ENCODE measurements at regions not wholly inside any gene's neighbourhood (a gene's known extent, or its start where the extent isn't known, plus 50 kb on each side); places are given as distances from the start of the nearest gene placed in this dataset.

GRCh38 chr18:6465281-6465680, 50.6 kb upstream of the L3MBTL4 start:
- Mint-ChIP-seq H3K27me3 (ENCODE audit: unreplicated experiment) (no peaks in the 10 kb centered on the region), H3K4me3 (ENCODE audit: unreplicated experiment) (no peak overlapping the region), H3K27ac (ENCODE audit: unreplicated experiment) (no peak overlapping the region), H3K4me1 (ENCODE audit: low read depth, unreplicated experiment) (no peaks in the 10 kb centered on the region), H3K9me3 (ENCODE audit: unreplicated experiment) (peaks cover 3% of the 10 kb centered on the region), H3K36me3 (ENCODE audit: unreplicated experiment) (no peaks in the 10 kb centered on the region)
- no peak for TF ChIP-seq CTCF (IDR thresholded peaks at IDR 0.05; ENCODE audit: partially characterized antibody, unreplicated experiment)
- DNase-seq, result no peak

GRCh38 chr18:6476190-6476589, 61.5 kb upstream of the L3MBTL4 start:
- peaks cover 1% of the 10 kb centered on the region for H3K9me3 Mint-ChIP-seq (ENCODE audit: unreplicated experiment)
- no peak overlapping the region for H3K4me3 Mint-ChIP-seq (ENCODE audit: unreplicated experiment)
- peaks cover 6% of the 10 kb centered on the region for H3K4me1 Mint-ChIP-seq (ENCODE audit: low read depth, unreplicated experiment)
- no peak overlapping the region for H3K27ac Mint-ChIP-seq (ENCODE audit: unreplicated experiment)
- no peak for DNase-seq
- no peak for TF ChIP-seq CTCF (IDR thresholded peaks at IDR 0.05; ENCODE audit: partially characterized antibody, unreplicated experiment)
- no peaks in the 10 kb centered on the region for H3K27me3 Mint-ChIP-seq (ENCODE audit: unreplicated experiment)
- H3K36me3 Mint-ChIP-seq (ENCODE audit: unreplicated experiment), result no peaks in the 10 kb centered on the region

DNA sequence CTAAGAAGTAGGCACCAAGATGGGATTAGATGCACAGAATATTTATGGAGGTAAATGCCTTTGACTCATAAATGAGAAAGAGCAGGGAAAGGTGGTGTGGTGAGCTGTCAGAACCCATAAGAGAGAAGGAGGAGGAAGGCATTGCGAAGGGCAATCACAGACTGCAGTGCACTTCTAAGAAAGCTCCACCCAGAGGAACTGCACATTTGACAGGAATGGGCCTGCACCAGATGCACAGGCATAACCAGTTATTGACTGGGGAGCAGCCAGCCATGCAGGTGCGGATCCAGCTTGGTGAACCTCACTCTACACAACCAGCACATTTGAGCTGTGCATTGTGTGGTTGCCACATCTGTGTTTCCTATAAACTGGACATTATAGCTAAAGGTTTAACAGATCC, 62.2 kb upstream of the L3MBTL4 start:
- DNase-seq, result no peak
- H3K9me3 Mint-ChIP-seq (ENCODE audit: unreplicated experiment), result peaks cover 1% of the 10 kb centered on the region
- TF ChIP-seq CTCF (IDR thresholded peaks at IDR 0.05; ENCODE audit: partially characterized antibody, unreplicated experiment), result no peak
- no peaks in the 10 kb centered on the region for H3K36me3 Mint-ChIP-seq (ENCODE audit: unreplicated experiment)
- H3K4me1 Mint-ChIP-seq (ENCODE audit: low read depth, unreplicated experiment), result peaks cover 6% of the 10 kb centered on the region
- H3K4me3 Mint-ChIP-seq (ENCODE audit: unreplicated experiment), result no peak overlapping the region
- no peaks in the 10 kb centered on the region for H3K27me3 Mint-ChIP-seq (ENCODE audit: unreplicated experiment)
- no peak overlapping the region for H3K27ac Mint-ChIP-seq (ENCODE audit: unreplicated experiment)

DNA sequence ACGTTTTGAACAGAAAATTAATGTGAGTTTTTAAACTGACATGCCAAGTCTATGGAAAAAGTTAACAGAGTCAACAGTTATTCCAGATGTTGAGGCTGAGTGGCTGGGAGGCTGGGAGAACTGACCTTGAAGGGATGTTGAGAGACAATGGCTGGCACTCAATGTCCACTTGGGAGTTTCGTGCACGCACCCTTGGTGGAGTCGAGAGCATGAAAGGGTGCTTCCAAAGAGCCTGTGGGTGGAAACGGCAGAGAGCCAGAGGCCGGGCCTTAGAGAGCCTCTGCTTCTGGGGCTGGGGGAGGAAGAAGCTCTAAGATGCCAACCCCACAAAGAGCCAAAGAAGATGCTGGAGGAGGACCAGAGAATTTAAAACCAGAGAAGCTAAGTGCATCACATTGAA, 63.4 kb upstream of the L3MBTL4 start:
- no peak for DNase-seq
- TF ChIP-seq CTCF (IDR thresholded peaks at IDR 0.05; ENCODE audit: partially characterized antibody, unreplicated experiment), result no peak
- Mint-ChIP-seq H3K27me3 (ENCODE audit: unreplicated experiment) (no peaks in the 10 kb centered on the region), H3K4me1 (ENCODE audit: low read depth, unreplicated experiment) (peaks cover 6% of the 10 kb centered on the region), H3K9me3 (ENCODE audit: unreplicated experiment) (peaks cover 1% of the 10 kb centered on the region), H3K27ac (ENCODE audit: unreplicated experiment) (no peak overlapping the region), H3K36me3 (ENCODE audit: unreplicated experiment) (no peaks in the 10 kb centered on the region), H3K4me3 (ENCODE audit: unreplicated experiment) (no peak overlapping the region)

DNA sequence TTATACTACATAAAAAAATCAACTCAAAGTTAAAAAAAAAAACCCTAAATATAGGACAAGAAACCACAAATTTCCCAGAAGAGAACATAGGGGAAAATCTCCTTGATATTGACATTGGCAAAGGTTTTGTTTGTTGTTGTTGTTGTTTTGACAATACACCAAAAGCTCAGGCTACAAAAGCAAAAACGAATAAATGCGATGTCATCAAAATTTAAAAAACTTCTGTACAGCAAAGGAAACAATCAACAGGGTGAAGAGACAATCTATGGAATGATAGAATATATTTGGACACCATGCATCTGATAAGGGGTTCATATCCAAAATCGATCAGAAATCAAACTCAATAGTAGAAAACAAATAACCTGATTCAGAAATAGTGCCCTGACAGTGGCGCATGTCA, 65.0 kb upstream of the L3MBTL4 start:
- Mint-ChIP-seq H3K36me3 (ENCODE audit: unreplicated experiment) (no peaks in the 10 kb centered on the region), H3K9me3 (ENCODE audit: unreplicated experiment) (no peaks in the 10 kb centered on the region), H3K27me3 (ENCODE audit: unreplicated experiment) (no peaks in the 10 kb centered on the region), H3K27ac (ENCODE audit: unreplicated experiment) (no peak overlapping the region), H3K4me3 (ENCODE audit: unreplicated experiment) (no peak overlapping the region), H3K4me1 (ENCODE audit: low read depth, unreplicated experiment) (peaks cover 6% of the 10 kb centered on the region)
- no peak for DNase-seq
- no peak for TF ChIP-seq CTCF (IDR thresholded peaks at IDR 0.05; ENCODE audit: partially characterized antibody, unreplicated experiment)

Measured in glutamatergic neuron (in vitro differentiated cells).